ENCODE measurements at regions not wholly inside any gene's neighbourhood (a gene's known extent, or its start where the extent isn't known, plus 50 kb on each side); places are given as distances from the start of the nearest gene placed in this dataset.
"Not testable (repeated sequence)": the region's sequence is repeated elsewhere in the genome, so short reads cannot be mapped to it uniquely, and the experiment has no call there.

DNA sequence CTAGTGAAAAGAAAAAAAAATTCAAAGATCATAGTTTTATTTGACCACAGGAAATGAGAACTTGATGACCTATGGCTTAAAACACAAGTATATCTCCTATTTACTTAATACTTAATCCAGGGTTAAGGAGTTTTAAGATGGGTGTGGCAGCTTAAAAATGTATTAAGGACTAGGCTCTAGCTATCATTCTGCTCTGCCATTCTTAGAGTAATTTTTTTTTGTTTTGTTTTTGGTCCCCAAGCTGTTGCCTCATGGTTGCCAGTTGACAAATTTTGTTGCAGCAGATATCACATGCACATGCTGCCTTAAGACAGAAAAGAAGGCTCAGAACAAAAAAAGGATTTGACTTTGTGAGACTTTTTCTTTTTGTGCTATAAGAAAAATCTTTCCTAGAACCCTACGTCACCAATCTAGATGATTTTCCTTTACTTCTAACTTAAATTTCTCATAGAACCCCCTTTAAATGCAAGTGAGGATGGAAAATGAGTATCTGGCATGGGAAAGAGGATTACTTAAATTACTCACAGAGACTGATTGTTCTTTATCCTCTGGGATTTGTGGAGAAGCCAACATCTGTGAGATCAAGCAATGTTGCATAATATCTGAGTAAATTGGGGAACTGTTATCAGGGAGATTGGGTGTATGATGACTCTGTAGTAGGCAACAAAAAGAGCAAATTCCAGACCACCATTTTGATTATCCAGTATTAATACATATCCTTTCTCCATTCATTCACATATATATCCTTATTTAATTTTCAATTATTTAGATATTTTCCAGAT lies 364.7 kb upstream of the CD180 start:
- H3K9me3 ChIP-seq (ENCODE audit: control insufficient read depth in 2 of 2, low read length in 2 of 2), result no peaks in the 10 kb centered on the region
- H3K36me3 ChIP-seq (ENCODE audit: control insufficient read depth in 2 of 2, insufficient read depth in 2 of 2, low read length in 2 of 2), result no peaks in the 10 kb centered on the region
- no peaks in the 10 kb centered on the region for H3K27me3 ChIP-seq (ENCODE audit: control insufficient read depth in 1 of 2, insufficient read depth in 2 of 2, low read length in 2 of 2)
- no peak overlapping the region for H3K4me3 ChIP-seq (ENCODE audit: low read length in 2 of 2)
- H3K27ac ChIP-seq (ENCODE audit: low read length), result no peak overlapping the region
- no peaks in the 10 kb centered on the region for H3K4me1 ChIP-seq (ENCODE audit: control insufficient read depth, insufficient read depth, low read length)
- H3K9ac ChIP-seq (ENCODE audit: low read length in 2 of 2), result no peak overlapping the region

DNA sequence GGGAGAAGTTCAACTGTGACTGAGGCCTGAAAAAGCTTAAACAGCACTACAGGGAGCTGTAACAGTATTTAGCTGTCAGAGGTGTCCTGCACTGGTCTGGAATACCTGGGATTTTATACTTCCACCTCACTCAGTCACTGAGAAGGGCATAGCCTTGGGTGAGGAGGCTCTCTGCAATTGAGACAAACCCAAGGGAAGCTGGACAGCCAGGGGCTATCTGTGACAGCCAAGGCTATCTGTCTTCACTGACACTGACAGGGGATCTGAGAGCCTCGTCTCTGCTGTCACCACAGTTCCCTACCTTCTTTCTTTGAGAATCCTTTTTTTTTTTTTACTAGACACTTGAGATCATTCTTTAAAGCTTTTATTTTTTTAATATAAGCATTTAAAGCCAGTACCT lies 356.2 kb upstream of the CD180 start:
- no peaks in the 10 kb centered on the region for H3K27me3 ChIP-seq (ENCODE audit: control insufficient read depth in 1 of 2, insufficient read depth in 2 of 2, low read length in 2 of 2)
- H3K27ac ChIP-seq (ENCODE audit: low read length), result no peak overlapping the region
- H3K4me1 ChIP-seq (ENCODE audit: control insufficient read depth, insufficient read depth, low read length), result no peaks in the 10 kb centered on the region

GRCh38 chr5:67549947-67550346 lies 353.3 kb upstream of the CD180 start:
- Histone ChIP-seq H3K9ac (ENCODE audit: low read length in 2 of 2) (no peak overlapping the region), H3K4me3 (ENCODE audit: low read length in 2 of 2) (no peak overlapping the region), H3K36me3 (ENCODE audit: control insufficient read depth in 2 of 2, insufficient read depth in 2 of 2, low read length in 2 of 2) (no peaks in the 10 kb centered on the region), H3K9me3 (ENCODE audit: control insufficient read depth in 2 of 2, low read length in 2 of 2) (no peaks in the 10 kb centered on the region), H3K27ac (ENCODE audit: low read length) (no peak overlapping the region), H3K27me3 (ENCODE audit: control insufficient read depth in 1 of 2, insufficient read depth in 2 of 2, low read length in 2 of 2) (no peaks in the 10 kb centered on the region), H3K4me1 (ENCODE audit: control insufficient read depth, insufficient read depth, low read length) (no peaks in the 10 kb centered on the region)

More for the DNA sequence above, 356.2 kb upstream of the CD180 start:
- H3K4me3 ChIP-seq (ENCODE audit: low read length in 2 of 2), result no peak overlapping the region
- H3K9ac ChIP-seq (ENCODE audit: low read length in 2 of 2), result no peak overlapping the region
- H3K36me3 ChIP-seq (ENCODE audit: control insufficient read depth in 2 of 2, insufficient read depth in 2 of 2, low read length in 2 of 2), result no peaks in the 10 kb centered on the region
- no peaks in the 10 kb centered on the region for H3K9me3 ChIP-seq (ENCODE audit: control insufficient read depth in 2 of 2, low read length in 2 of 2)

DNA sequence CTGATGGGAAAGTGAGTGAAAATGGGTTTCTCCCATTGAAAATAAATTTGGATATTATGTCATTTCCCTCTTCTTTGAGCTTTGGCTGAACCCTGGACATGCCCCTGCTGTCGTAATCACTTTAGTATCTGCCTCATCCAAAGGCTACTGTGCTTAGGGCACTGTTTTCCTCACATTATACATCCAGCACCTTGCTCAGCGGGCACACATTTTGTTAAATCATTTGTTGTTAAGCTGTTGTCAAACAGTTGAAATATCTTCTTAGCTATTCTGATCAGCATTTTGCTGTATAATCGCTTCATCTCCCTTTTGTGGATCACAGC lies 352.7 kb upstream of the CD180 start:
- Histone ChIP-seq H3K27ac (ENCODE audit: low read length) (no peak overlapping the region), H3K4me3 (ENCODE audit: low read length in 2 of 2) (no peak overlapping the region), H3K9me3 (ENCODE audit: control insufficient read depth in 2 of 2, low read length in 2 of 2) (no peaks in the 10 kb centered on the region), H3K27me3 (ENCODE audit: control insufficient read depth in 1 of 2, insufficient read depth in 2 of 2, low read length in 2 of 2) (no peaks in the 10 kb centered on the region), H3K9ac (ENCODE audit: low read length in 2 of 2) (no peak overlapping the region), H3K36me3 (ENCODE audit: control insufficient read depth in 2 of 2, insufficient read depth in 2 of 2, low read length in 2 of 2) (no peaks in the 10 kb centered on the region), H3K4me1 (ENCODE audit: control insufficient read depth, insufficient read depth, low read length) (no peaks in the 10 kb centered on the region)

DNA sequence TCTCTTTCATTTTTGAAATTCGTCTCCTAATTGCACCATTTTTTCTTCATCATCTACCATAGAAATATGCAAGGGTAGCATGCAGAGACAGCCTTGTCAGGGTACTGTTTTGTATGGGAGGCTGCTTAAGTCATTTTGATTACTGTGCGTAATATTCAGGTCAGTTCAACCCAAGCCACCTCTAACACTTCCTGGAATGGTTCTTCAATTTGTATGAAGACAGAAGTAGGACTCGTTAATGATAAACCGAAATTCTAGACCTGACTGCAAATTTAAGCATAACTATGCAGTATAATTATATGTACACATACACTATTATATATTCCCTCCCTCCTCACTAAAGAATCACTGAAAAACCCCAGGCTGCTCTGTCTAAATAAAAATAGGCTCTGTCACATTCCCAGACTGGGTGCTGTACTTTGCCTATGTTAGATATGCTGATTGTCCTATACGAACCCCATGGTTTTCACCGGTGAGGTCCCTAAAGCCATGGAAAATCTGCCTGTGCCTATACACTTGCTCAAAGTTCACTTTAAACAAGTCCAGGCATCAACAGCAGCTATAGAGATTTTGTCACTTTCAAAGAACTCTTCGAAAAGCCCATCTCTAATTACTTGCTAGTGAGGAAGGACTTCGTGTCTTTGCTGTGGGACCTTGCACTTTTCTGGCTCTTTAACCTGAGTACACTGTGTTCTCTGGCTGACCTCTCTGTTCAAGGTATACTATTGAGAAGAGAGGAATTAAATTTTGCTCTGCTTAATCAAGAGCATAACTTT lies 352.1 kb upstream of the CD180 start:
- H3K27me3 ChIP-seq (ENCODE audit: control insufficient read depth in 1 of 2, insufficient read depth in 2 of 2, low read length in 2 of 2), result no peaks in the 10 kb centered on the region
- H3K4me3 ChIP-seq (ENCODE audit: low read length in 2 of 2), result no peak overlapping the region
- H3K27ac ChIP-seq (ENCODE audit: low read length), result no peak overlapping the region
- no peak overlapping the region for H3K9ac ChIP-seq (ENCODE audit: low read length in 2 of 2)
- H3K4me1 ChIP-seq (ENCODE audit: control insufficient read depth, insufficient read depth, low read length), result no peaks in the 10 kb centered on the region
- H3K9me3 ChIP-seq (ENCODE audit: control insufficient read depth in 2 of 2, low read length in 2 of 2), result no peaks in the 10 kb centered on the region
- H3K36me3 ChIP-seq (ENCODE audit: control insufficient read depth in 2 of 2, insufficient read depth in 2 of 2, low read length in 2 of 2), result no peaks in the 10 kb centered on the region

GRCh38 chr5:67547682-67548081 lies 351.1 kb upstream of the CD180 start:
- H3K27ac ChIP-seq (ENCODE audit: low read length), result no peak overlapping the region
- H3K27me3 ChIP-seq (ENCODE audit: control insufficient read depth in 1 of 2, insufficient read depth in 2 of 2, low read length in 2 of 2), result no peaks in the 10 kb centered on the region
- no peaks in the 10 kb centered on the region for H3K36me3 ChIP-seq (ENCODE audit: control insufficient read depth in 2 of 2, insufficient read depth in 2 of 2, low read length in 2 of 2)
- no peaks in the 10 kb centered on the region for H3K9me3 ChIP-seq (ENCODE audit: control insufficient read depth in 2 of 2, low read length in 2 of 2)
- no peak overlapping the region for H3K4me3 ChIP-seq (ENCODE audit: low read length in 2 of 2)
- no peak overlapping the region for H3K9ac ChIP-seq (ENCODE audit: low read length in 2 of 2)
- H3K4me1 ChIP-seq (ENCODE audit: control insufficient read depth, insufficient read depth, low read length), result no peaks in the 10 kb centered on the region

DNA sequence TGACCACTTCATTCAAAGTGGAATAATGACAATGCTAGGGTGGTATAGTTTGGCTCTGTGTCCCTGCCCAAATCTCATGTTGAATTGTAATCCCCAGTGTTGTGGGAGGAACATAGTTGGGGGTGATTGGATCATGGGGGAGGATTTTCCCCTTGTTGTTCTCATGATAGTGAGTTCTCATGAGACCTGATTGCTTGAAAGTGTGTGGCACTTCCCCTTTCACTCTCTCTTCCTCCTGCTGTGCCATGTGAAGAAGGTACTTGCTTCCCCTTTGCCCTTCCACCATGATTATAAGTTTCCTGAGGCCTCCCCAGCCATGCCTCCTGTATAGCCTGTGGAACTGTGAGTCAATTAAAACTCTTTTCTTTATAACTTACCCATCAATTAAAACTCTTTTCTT lies 348.3 kb upstream of the CD180 start:
- H3K4me1 ChIP-seq (ENCODE audit: control insufficient read depth, insufficient read depth, low read length); H3K9ac ChIP-seq (ENCODE audit: low read length in 2 of 2); H3K27ac ChIP-seq (ENCODE audit: low read length); H3K4me3 ChIP-seq (ENCODE audit: low read length in 2 of 2); H3K27me3 ChIP-seq (ENCODE audit: control insufficient read depth in 1 of 2, insufficient read depth in 2 of 2, low read length in 2 of 2); H3K9me3 ChIP-seq (ENCODE audit: control insufficient read depth in 2 of 2, low read length in 2 of 2); H3K36me3 ChIP-seq (ENCODE audit: control insufficient read depth in 2 of 2, insufficient read depth in 2 of 2, low read length in 2 of 2): not testable (repeated sequence)

GRCh38 chr5:67543720-67544270 lies 347.2 kb upstream of the CD180 start:
- H3K36me3 ChIP-seq (ENCODE audit: control insufficient read depth in 2 of 2, insufficient read depth in 2 of 2, low read length in 2 of 2), result no peaks in the 10 kb centered on the region
- H3K4me3 ChIP-seq (ENCODE audit: low read length in 2 of 2), result no peak overlapping the region
- H3K4me1 ChIP-seq (ENCODE audit: control insufficient read depth, insufficient read depth, low read length), result peaks cover 7% of the 10 kb centered on the region
- no peaks in the 10 kb centered on the region for H3K9me3 ChIP-seq (ENCODE audit: control insufficient read depth in 2 of 2, low read length in 2 of 2)
- H3K27me3 ChIP-seq (ENCODE audit: control insufficient read depth in 1 of 2, insufficient read depth in 2 of 2, low read length in 2 of 2), result no peaks in the 10 kb centered on the region
- no peak overlapping the region for H3K9ac ChIP-seq (ENCODE audit: low read length in 2 of 2)
- H3K27ac ChIP-seq (ENCODE audit: low read length), result no peak overlapping the region

DNA sequence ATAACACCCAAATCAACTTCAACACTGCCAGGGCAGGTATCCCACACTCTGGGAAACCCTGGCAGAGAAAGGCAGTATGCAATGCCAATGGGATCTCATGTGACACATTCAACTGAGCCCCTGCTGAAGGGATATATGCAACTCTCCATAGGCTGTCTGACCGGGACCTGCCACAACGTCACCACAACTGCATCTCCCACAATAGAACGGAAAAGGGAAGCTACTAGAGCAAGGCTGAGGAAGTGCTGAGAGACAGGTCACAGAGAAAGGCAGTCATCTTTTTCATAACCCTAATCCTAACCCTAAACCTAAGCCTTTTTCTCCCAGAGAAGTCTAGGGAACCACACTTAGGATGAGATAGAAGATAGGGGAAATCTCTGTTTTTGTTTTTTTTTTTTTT lies 345.9 kb upstream of the CD180 start:
- H3K27me3 ChIP-seq (ENCODE audit: control insufficient read depth in 1 of 2, insufficient read depth in 2 of 2, low read length in 2 of 2), result no peaks in the 10 kb centered on the region
- no peak overlapping the region for H3K4me3 ChIP-seq (ENCODE audit: low read length in 2 of 2)
- H3K27ac ChIP-seq (ENCODE audit: low read length), result no peak overlapping the region
- H3K4me1 ChIP-seq (ENCODE audit: control insufficient read depth, insufficient read depth, low read length), result peaks cover 17% of the 10 kb centered on the region
- H3K9ac ChIP-seq (ENCODE audit: low read length in 2 of 2), result no peak overlapping the region
- no peaks in the 10 kb centered on the region for H3K36me3 ChIP-seq (ENCODE audit: control insufficient read depth in 2 of 2, insufficient read depth in 2 of 2, low read length in 2 of 2)
- no peaks in the 10 kb centered on the region for H3K9me3 ChIP-seq (ENCODE audit: control insufficient read depth in 2 of 2, low read length in 2 of 2)

DNA sequence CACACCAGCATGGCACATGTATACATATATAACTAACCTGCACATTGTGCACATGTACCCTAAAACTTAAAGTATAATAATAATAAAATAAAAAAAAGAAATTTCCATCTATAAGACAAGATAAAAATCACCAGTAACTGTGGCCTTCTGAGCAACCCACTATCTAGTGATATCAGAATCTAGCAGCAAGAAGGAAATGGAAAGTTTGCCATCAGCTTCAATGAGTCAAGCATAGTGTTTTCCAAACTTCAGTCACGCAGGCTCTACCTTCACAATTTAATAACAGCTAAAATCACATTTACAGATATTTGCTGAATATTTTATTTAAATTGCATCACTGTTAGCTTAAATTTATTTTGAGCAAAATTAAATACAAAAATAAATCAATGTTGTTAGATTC lies 345.3 kb upstream of the CD180 start:
- H3K4me1 ChIP-seq (ENCODE audit: control insufficient read depth, insufficient read depth, low read length), result peaks cover 17% of the 10 kb centered on the region
- no peaks in the 10 kb centered on the region for H3K9me3 ChIP-seq (ENCODE audit: control insufficient read depth in 2 of 2, low read length in 2 of 2)
- H3K27me3 ChIP-seq (ENCODE audit: control insufficient read depth in 1 of 2, insufficient read depth in 2 of 2, low read length in 2 of 2), result no peaks in the 10 kb centered on the region
- no peak overlapping the region for H3K4me3 ChIP-seq (ENCODE audit: low read length in 2 of 2)
- no peaks in the 10 kb centered on the region for H3K36me3 ChIP-seq (ENCODE audit: control insufficient read depth in 2 of 2, insufficient read depth in 2 of 2, low read length in 2 of 2)
- H3K27ac ChIP-seq (ENCODE audit: low read length), result no peak overlapping the region
- no peak overlapping the region for H3K9ac ChIP-seq (ENCODE audit: low read length in 2 of 2)

Data from stomach smooth muscle (tissue), 2 donors.